Stimulated activated CD8-positive, alpha-beta memory T cell treated with anti-CD3 and anti-CD28 coated beads, Interleukin-4, amount 100 ng/mL, for 48 hours (primary cell): ENCODE measurements at regions not wholly inside any gene's neighbourhood (a gene's known extent, or its start where the extent isn't known, plus 50 kb on each side); places are given as distances from the start of the nearest gene placed in this dataset.

ENCODE experiments used
- DNase-seq: peaks from one replicate; pipeline ENCODE4 v3.0.0-alpha.2; 2020

GRCh38 chr21:34022627-34023335 is 50.6 kb upstream of the MRPS6 start:
- peak; percentile 63 for DNase-seq

GRCh38 chr21:34021726-34022125 is 51.7 kb upstream of the MRPS6 start:
- DNase-seq, result no peak

GRCh38 chr21:34020983-34021553 is 52.3 kb upstream of the MRPS6 start:
- DNase-seq, result no peak

- DNase-seq, result no peak
These were observed 53.2 kb upstream of the MRPS6 start for GRCh38 chr21:34020005-34020847.

GRCh38 chr21:34019402-34019801 is 54.0 kb upstream of the MRPS6 start:
- no peak for DNase-seq

GRCh38 chr21:34018910-34019309 is 54.5 kb upstream of the MRPS6 start:
- DNase-seq, result no peak

- no peak for DNase-seq
These were observed 55.2 kb upstream of the MRPS6 start for GRCh38 chr21:34018185-34018584.

GRCh38 chr21:34017039-34017961 is 56.1 kb upstream of the MRPS6 start:
- DNase-seq, result no peak

- no peak for DNase-seq
These were observed 60.7 kb upstream of the MRPS6 start for GRCh38 chr21:34012640-34013039.

- no peak for DNase-seq
These were observed 61.7 kb upstream of the MRPS6 start for GRCh38 chr21:34011660-34012059.

- DNase-seq, result no peak
These were observed 64.2 kb upstream of the MRPS6 start for GRCh38 chr21:34009193-34009592.

- DNase-seq, result peak; percentile 80
These were observed 64.8 kb upstream of the MRPS6 start for GRCh38 chr21:34008618-34009017.

GRCh38 chr21:34006611-34007168 is 66.7 kb upstream of the MRPS6 start:
- no peak for DNase-seq

GRCh38 chr21:34004974-34005373 is 68.4 kb upstream of the MRPS6 start:
- no peak for DNase-seq

GRCh38 chr21:34004013-34004938 is 69.1 kb upstream of the MRPS6 start:
- no peak for DNase-seq

GRCh38 chr21:34003428-34003827 is 70.0 kb upstream of the MRPS6 start:
- no peak for DNase-seq

- DNase-seq, result no peak
These were observed 73.0 kb upstream of the MRPS6 start for GRCh38 chr21:34000375-34000774.

- no peak for DNase-seq
These were observed 74.6 kb upstream of the MRPS6 start for GRCh38 chr21:33998809-33999208.

GRCh38 chr21:33998402-33998801 is 75.0 kb upstream of the MRPS6 start:
- no peak for DNase-seq

GRCh38 chr21:33997436-33997835 is 75.9 kb upstream of the MRPS6 start:
- DNase-seq, result no peak

GRCh38 chr21:33994373-33994772 is 78.8 kb upstream of the ATP5PO start:
- no peak for DNase-seq
